Ovary (tissue), 3 donors: ENCODE measurements at regions not wholly inside any gene's neighbourhood (a gene's known extent, or its start where the extent isn't known, plus 50 kb on each side); places are given as distances from the start of the nearest gene placed in this dataset.

Experiments used
- CTCF ChIP-seq, 3 donors: fragments of 450-650 bp in 2 of 3; fragments of 200-600 bp in 1 of 3; IDR thresholded peaks; one replicate each; pipeline versions ENCODE4 v1.5.1 to v1.8.0; 2016 to 2022; ENCODE audit warnings: antibody characterized with exemption in 3 of 3, mild to moderate bottlenecking in 1 of 3
- EP300 ChIP-seq: sonication (generic); formaldehyde crosslinking; IDR thresholded peaks from one replicate; pipeline ENCODE4 v1.6.1; 2017; ENCODE audit warnings: antibody characterized with exemption
- POLR2A ChIP-seq: fragments of 450-650 bp; IDR thresholded peaks from one replicate; pipeline ENCODE4 v1.6.1; 2017; ENCODE audit warnings: antibody characterized with exemption, mild to moderate bottlenecking, moderate library complexity
- donor health status: DM: no; HTN: no; CAD: no.

- no peak for TF ChIP-seq CTCF (IDR thresholded peaks at IDR 0.05)
- no peak for TF ChIP-seq POLR2A
- TF ChIP-seq EP300 = no peak
These were observed 540.3 kb upstream of the IGFBP3 start for GRCh38 chr7:46461334-46461777.
